Epithelial cell of esophagus (primary cell): ENCODE measurements at regions not wholly inside any gene's neighbourhood (a gene's known extent, or its start where the extent isn't known, plus 50 kb on each side); places are given as distances from the start of the nearest gene placed in this dataset.

Source experiments
- DNase-seq: peaks from one replicate; pipeline ENCODE4 v3.0.0; 2010; ENCODE audit warnings: low read depth
- H3K4me3 ChIP-seq: 2 replicates; pipeline ENCODE4 v1.5.1; 2011; ENCODE audit warnings: mild to moderate bottlenecking, low read length, control low read depth
- TF ChIP-seq, protein P1 (sequence below): IDR thresholded peaks from 2 replicates; pipeline ENCODE4 v1.5.1; 2011; ENCODE audit warnings: low read depth, mild to moderate bottlenecking, low read length, control low read depth, inconsistent platforms; ENCODE audit not compliant: insufficient read depth; ENCODE audit errors: missing control alignments

- TF ChIP-seq, protein P1, sequence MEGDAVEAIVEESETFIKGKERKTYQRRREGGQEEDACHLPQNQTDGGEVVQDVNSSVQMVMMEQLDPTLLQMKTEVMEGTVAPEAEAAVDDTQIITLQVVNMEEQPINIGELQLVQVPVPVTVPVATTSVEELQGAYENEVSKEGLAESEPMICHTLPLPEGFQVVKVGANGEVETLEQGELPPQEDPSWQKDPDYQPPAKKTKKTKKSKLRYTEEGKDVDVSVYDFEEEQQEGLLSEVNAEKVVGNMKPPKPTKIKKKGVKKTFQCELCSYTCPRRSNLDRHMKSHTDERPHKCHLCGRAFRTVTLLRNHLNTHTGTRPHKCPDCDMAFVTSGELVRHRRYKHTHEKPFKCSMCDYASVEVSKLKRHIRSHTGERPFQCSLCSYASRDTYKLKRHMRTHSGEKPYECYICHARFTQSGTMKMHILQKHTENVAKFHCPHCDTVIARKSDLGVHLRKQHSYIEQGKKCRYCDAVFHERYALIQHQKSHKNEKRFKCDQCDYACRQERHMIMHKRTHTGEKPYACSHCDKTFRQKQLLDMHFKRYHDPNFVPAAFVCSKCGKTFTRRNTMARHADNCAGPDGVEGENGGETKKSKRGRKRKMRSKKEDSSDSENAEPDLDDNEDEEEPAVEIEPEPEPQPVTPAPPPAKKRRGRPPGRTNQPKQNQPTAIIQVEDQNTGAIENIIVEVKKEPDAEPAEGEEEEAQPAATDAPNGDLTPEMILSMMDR: no peak
- no peak overlapping the region for H3K4me3 ChIP-seq
- peak; percentile 61 for DNase-seq
Measured at GRCh38 chr5:62790348-62790747, 211.7 kb downstream of the LRRC70 start.

DNA sequence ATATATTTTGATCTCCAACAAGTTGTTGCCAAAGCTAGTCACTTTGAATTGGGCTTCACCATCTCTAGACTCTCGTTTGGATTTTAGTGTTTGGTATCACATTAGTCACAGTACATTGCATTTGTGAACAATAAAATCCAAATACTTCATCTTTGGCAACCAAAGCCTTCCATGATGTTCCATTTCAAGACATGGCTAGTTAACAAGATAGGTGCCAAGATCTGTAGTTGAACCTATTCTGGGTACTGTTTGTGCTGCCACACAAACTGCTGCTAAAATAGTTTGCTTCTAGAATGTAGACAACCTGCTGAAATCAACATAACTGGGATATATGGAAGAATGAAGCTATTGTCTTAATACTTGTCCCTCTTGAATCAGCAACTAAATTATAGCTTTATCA is 207.5 kb downstream of the LRRC70 start:
- no peak overlapping the region for H3K4me3 ChIP-seq
- TF ChIP-seq, protein P1: no peak
- no peak for DNase-seq

- TF ChIP-seq, protein P1: no peak
- DNase-seq: no peak
- no peak overlapping the region for H3K4me3 ChIP-seq
Measured at GRCh38 chr5:62785588-62785987, 207.0 kb downstream of the LRRC70 start.

- DNase-seq: no peak
- H3K4me3 ChIP-seq: no peak overlapping the region
- TF ChIP-seq, protein P1: no peak
Measured at GRCh38 chr5:62783374-62784057, 204.9 kb downstream of the LRRC70 start.

GRCh38 chr5:62780888-62781287 is 202.3 kb downstream of the LRRC70 start:
- DNase-seq: no peak
- TF ChIP-seq, protein P1: no peak
- no peak overlapping the region for H3K4me3 ChIP-seq

DNA sequence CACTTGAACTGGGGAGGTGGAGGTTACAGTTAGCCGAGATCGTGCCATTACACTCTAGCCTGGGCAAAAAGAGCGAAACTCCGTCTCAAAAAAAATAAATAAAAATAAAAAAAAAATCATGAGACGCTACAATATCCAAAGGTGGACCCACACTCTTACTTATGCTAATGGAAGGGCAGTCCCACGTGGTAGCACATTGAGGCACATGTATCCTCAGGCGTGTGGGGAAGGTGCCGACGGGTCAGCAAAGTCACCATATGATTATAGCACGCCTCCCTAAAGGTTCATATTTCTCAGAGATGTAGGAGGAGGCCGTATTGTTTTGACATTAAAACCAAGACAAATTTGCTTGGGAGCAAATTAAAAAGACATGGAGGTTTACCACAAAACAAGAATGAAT is 201.6 kb downstream of the LRRC70 start:
- TF ChIP-seq, protein P1: no peak
- no peak overlapping the region for H3K4me3 ChIP-seq

DNA sequence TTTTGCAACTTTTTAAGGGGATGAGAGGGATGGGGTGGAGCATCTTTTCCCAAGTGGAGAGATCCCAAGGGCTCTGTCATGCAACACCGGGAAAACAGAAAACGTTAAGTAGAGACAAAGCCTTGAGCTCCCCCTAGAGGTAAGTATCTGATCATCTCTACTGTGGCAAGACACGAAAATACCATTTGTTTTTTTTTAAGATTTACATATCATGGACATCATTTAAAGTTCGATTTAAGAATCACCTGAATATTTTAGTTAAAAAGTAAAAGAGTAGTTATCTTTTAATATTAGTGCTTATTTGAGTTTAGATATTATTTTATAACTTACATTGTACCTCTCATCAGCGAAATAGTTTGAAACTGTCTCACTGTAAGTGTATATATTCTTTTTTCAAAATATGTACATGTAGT is 200.4 kb downstream of the LRRC70 start:
- no peak overlapping the region for H3K4me3 ChIP-seq
- DNase-seq: peak; percentile 70
- TF ChIP-seq, protein P1: peak; percentile 77

More for the DNA sequence above, 201.6 kb downstream of the LRRC70 start:
- DNase-seq: no peak
